ENCODE measurements at regions not wholly inside any gene's neighbourhood (a gene's known extent, or its start where the extent isn't known, plus 50 kb on each side); places are given as distances from the start of the nearest gene placed in this dataset.

DNA sequence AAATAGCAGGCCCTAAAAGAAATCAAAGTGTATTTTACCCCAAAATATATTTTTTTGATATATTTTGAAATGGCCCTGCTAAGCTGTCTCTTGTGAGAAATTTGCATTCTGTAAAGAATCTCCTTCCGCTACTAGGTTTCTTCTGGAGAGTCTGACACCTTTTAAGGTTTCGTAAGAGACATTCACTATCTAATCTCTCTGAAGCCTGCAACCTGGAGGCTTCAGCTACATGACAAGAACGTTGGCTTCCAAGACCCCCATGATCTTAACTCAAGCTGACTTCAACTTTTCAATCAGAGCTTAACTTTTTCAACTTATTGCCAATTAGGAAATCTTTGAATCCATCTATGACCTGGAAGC lies 1894.9 kb upstream of the LRRTM1 start:
- TF ChIP-seq TCF7L2 (IDR thresholded peaks at IDR 0.05; ENCODE audit: low read depth, low read length) = no peak
- no peak for TF ChIP-seq SIN3A (IDR thresholded peaks at IDR 0.05; ENCODE audit: borderline replicate concordance, insufficient read depth, low read depth, low read length)
- TF ChIP-seq, protein P1, sequence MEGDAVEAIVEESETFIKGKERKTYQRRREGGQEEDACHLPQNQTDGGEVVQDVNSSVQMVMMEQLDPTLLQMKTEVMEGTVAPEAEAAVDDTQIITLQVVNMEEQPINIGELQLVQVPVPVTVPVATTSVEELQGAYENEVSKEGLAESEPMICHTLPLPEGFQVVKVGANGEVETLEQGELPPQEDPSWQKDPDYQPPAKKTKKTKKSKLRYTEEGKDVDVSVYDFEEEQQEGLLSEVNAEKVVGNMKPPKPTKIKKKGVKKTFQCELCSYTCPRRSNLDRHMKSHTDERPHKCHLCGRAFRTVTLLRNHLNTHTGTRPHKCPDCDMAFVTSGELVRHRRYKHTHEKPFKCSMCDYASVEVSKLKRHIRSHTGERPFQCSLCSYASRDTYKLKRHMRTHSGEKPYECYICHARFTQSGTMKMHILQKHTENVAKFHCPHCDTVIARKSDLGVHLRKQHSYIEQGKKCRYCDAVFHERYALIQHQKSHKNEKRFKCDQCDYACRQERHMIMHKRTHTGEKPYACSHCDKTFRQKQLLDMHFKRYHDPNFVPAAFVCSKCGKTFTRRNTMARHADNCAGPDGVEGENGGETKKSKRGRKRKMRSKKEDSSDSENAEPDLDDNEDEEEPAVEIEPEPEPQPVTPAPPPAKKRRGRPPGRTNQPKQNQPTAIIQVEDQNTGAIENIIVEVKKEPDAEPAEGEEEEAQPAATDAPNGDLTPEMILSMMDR (IDR thresholded peaks at IDR 0.05) = no peak
- no peak for TF ChIP-seq POLR2AphosphoS5 (IDR thresholded peaks at IDR 0.05; ENCODE audit: low read depth, low read length)
- TF ChIP-seq, protein P2, sequence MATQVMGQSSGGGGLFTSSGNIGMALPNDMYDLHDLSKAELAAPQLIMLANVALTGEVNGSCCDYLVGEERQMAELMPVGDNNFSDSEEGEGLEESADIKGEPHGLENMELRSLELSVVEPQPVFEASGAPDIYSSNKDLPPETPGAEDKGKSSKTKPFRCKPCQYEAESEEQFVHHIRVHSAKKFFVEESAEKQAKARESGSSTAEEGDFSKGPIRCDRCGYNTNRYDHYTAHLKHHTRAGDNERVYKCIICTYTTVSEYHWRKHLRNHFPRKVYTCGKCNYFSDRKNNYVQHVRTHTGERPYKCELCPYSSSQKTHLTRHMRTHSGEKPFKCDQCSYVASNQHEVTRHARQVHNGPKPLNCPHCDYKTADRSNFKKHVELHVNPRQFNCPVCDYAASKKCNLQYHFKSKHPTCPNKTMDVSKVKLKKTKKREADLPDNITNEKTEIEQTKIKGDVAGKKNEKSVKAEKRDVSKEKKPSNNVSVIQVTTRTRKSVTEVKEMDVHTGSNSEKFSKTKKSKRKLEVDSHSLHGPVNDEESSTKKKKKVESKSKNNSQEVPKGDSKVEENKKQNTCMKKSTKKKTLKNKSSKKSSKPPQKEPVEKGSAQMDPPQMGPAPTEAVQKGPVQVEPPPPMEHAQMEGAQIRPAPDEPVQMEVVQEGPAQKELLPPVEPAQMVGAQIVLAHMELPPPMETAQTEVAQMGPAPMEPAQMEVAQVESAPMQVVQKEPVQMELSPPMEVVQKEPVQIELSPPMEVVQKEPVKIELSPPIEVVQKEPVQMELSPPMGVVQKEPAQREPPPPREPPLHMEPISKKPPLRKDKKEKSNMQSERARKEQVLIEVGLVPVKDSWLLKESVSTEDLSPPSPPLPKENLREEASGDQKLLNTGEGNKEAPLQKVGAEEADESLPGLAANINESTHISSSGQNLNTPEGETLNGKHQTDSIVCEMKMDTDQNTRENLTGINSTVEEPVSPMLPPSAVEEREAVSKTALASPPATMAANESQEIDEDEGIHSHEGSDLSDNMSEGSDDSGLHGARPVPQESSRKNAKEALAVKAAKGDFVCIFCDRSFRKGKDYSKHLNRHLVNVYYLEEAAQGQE (IDR thresholded peaks at IDR 0.05; ENCODE audit: insufficient read depth in 1 of 2, low read depth in 2 of 2, low read length in 1 of 2) = no peak
- DNase-seq (ENCODE audit: low read depth, low spot score) (no peak), ATAC-seq (no peak)
- Histone ChIP-seq H3K27ac (ENCODE audit: low read length) (no peak overlapping the region), H3K27me3 (ENCODE audit: control insufficient read depth, insufficient read depth, low read length) (no peaks in the 10 kb centered on the region), H3K4me3 (ENCODE audit: low read depth in 2 of 2, low read length in 2 of 2) (no peak overlapping the region), H3K36me3 (ENCODE audit: control insufficient read depth, insufficient read depth, low read length) (no peaks in the 10 kb centered on the region), H3K9me3 (ENCODE audit: control insufficient read depth, insufficient read depth, low read depth, low read length) (no peaks in the 10 kb centered on the region), H3K4me1 (ENCODE audit: control insufficient read depth, insufficient read depth, low read length) (no peaks in the 10 kb centered on the region)
- ChIA-PET POLR2A (no interaction called here), CTCF (no interaction called here)
- in situ Hi-C loops (cut with HindIII; ENCODE audit: low pct_unique_long_range_greater_than_20kb, low sequenced_read_pairs) (no loop called here), intact Hi-C loops (cut with micrococcal nuclease; ENCODE audit: unreplicated experiment) (no loop called here)
- no TSS peak for BruUV-seq (replicated peaks)

DNA sequence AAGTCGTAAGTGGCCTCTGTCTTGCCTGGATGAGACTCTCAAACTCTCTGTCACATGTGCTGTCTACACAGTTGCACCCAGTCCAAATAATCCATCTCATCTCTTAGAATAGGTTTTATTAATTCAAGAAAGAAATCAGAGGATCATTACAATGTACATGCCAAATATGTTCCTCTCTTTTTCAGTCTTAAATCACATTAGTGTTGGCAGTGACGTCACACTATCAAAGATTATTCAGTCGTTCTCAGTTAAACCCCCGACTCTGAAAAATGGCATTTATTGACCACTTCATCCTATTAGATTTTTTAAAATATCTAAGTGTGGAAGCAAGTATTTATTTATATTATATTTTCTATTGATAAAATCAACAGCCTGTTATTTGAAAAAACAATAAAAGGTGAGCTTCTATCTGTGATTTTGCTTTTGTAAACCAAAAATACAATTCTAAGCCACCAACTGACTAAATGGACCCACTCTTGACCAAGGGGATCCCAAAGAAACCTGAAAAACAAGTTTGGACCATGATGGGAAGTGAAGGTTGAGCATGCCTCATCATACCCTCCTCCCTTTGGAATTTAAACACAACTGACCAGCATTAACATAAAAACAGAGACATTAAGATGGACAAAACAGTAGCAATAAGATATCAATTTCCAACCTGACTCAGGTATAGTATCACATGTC lies 1894.4 kb upstream of the LRRTM1 start:
- POLR2A ChIA-PET = no interaction called here
- Histone ChIP-seq H3K4me1 (ENCODE audit: control insufficient read depth, insufficient read depth, low read length) (no peaks in the 10 kb centered on the region), H3K27ac (ENCODE audit: low read length) (no peak overlapping the region), H3K27me3 (ENCODE audit: control insufficient read depth, insufficient read depth, low read length) (no peaks in the 10 kb centered on the region), H3K36me3 (ENCODE audit: control insufficient read depth, insufficient read depth, low read length) (no peaks in the 10 kb centered on the region), H3K9me3 (ENCODE audit: control insufficient read depth, insufficient read depth, low read depth, low read length) (no peaks in the 10 kb centered on the region), H3K4me3 (ENCODE audit: low read depth in 2 of 2, low read length in 2 of 2) (no peak overlapping the region)
- in situ Hi-C loops (cut with HindIII; ENCODE audit: low pct_unique_long_range_greater_than_20kb, low sequenced_read_pairs) = no loop called here
- BruUV-seq (replicated peaks) = no TSS peak
- DNase-seq (ENCODE audit: low read depth, low spot score) (no peak), ATAC-seq (no peak)
- CTCF ChIA-PET = no interaction called here
- intact Hi-C loops (cut with micrococcal nuclease; ENCODE audit: unreplicated experiment) = no loop called here
- TF ChIP-seq, protein P2 (IDR thresholded peaks at IDR 0.05; ENCODE audit: insufficient read depth in 1 of 2, low read depth in 2 of 2, low read length in 1 of 2) = no peak
- no peak for TF ChIP-seq TCF7L2 (IDR thresholded peaks at IDR 0.05; ENCODE audit: low read depth, low read length)
- TF ChIP-seq, protein P1 (IDR thresholded peaks at IDR 0.05) = no peak
- no peak for TF ChIP-seq POLR2AphosphoS5 (IDR thresholded peaks at IDR 0.05; ENCODE audit: low read depth, low read length)

Data from Panc1 (cell line).